ENCODE measurements at regions not wholly inside any gene's neighbourhood (a gene's known extent, or its start where the extent isn't known, plus 50 kb on each side); places are given as distances from the start of the nearest gene placed in this dataset.

DNA sequence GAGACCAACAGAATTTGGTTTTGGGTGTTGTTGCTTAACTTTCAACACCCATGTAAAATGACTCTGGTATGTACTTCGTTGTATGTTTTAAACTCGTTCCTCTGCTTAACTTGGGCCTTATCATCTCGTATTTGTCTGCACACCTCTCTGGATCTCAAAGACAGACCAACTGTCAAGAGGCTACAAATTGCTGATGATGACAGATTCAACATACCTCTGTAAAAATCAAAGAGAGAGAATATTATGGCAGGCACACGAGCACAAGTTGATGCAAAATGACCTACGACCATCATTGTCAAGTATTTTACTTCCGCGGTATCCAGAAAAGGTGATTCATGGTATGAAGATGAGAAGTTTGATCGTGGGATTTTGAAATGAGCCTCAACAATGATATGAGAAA, 132.1 kb upstream of the ARGLU1 start:
- no peak for ATAC-seq
- TF ChIP-seq CSDC2 (CRISPR knock-in tag; IDR thresholded peaks at IDR 0.05) (no peak), ZFP30 (CRISPR knock-in tag; IDR thresholded peaks at IDR 0.05) (no peak), GLIS3 (CRISPR knock-in tag; IDR thresholded peaks at IDR 0.05) (no peak), TOX (CRISPR knock-in tag; IDR thresholded peaks at IDR 0.05; ENCODE audit: borderline replicate concordance) (no peak), PPARA (CRISPR knock-in tag; IDR thresholded peaks at IDR 0.05; ENCODE audit: borderline replicate concordance) (no peak), ZNF70 (CRISPR knock-in tag; IDR thresholded peaks at IDR 0.05) (no peak), ZFP3 (CRISPR knock-in tag; IDR thresholded peaks at IDR 0.05) (no peak), SNAI2 (CRISPR knock-in tag; IDR thresholded peaks at IDR 0.05) (no peak), TCF4 (CRISPR knock-in tag; IDR thresholded peaks at IDR 0.05; ENCODE audit: borderline replicate concordance) (no peak), ISL1 (CRISPR knock-in tag; IDR thresholded peaks at IDR 0.05) (no peak), ARNTL (CRISPR knock-in tag; IDR thresholded peaks at IDR 0.05; ENCODE audit: borderline replicate concordance, low read depth) (no peak), ZNF565 (CRISPR knock-in tag; conservative IDR thresholded peaks at IDR 0.05; ENCODE audit: low read depth) (no peak), BACH2 (CRISPR knock-in tag; IDR thresholded peaks at IDR 0.05; ENCODE audit: borderline replicate concordance) (no peak)
- TF ChIP-seq, protein P1, sequence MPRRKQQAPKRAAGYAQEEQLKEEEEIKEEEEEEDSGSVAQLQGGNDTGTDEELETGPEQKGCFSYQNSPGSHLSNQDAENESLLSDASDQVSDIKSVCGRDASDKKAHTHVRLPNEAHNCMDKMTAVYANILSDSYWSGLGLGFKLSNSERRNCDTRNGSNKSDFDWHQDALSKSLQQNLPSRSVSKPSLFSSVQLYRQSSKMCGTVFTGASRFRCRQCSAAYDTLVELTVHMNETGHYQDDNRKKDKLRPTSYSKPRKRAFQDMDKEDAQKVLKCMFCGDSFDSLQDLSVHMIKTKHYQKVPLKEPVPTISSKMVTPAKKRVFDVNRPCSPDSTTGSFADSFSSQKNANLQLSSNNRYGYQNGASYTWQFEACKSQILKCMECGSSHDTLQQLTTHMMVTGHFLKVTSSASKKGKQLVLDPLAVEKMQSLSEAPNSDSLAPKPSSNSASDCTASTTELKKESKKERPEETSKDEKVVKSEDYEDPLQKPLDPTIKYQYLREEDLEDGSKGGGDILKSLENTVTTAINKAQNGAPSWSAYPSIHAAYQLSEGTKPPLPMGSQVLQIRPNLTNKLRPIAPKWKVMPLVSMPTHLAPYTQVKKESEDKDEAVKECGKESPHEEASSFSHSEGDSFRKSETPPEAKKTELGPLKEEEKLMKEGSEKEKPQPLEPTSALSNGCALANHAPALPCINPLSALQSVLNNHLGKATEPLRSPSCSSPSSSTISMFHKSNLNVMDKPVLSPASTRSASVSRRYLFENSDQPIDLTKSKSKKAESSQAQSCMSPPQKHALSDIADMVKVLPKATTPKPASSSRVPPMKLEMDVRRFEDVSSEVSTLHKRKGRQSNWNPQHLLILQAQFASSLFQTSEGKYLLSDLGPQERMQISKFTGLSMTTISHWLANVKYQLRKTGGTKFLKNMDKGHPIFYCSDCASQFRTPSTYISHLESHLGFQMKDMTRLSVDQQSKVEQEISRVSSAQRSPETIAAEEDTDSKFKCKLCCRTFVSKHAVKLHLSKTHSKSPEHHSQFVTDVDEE (CRISPR knock-in tag; IDR thresholded peaks at IDR 0.05) = no peak
- TF ChIP-seq, protein P2, sequence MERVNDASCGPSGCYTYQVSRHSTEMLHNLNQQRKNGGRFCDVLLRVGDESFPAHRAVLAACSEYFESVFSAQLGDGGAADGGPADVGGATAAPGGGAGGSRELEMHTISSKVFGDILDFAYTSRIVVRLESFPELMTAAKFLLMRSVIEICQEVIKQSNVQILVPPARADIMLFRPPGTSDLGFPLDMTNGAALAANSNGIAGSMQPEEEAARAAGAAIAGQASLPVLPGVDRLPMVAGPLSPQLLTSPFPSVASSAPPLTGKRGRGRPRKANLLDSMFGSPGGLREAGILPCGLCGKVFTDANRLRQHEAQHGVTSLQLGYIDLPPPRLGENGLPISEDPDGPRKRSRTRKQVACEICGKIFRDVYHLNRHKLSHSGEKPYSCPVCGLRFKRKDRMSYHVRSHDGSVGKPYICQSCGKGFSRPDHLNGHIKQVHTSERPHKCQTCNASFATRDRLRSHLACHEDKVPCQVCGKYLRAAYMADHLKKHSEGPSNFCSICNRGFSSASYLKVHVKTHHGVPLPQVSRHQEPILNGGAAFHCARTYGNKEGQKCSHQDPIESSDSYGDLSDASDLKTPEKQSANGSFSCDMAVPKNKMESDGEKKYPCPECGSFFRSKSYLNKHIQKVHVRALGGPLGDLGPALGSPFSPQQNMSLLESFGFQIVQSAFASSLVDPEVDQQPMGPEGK (CRISPR knock-in tag; IDR thresholded peaks at IDR 0.05; ENCODE audit: borderline replicate concordance) = no peak

DNA sequence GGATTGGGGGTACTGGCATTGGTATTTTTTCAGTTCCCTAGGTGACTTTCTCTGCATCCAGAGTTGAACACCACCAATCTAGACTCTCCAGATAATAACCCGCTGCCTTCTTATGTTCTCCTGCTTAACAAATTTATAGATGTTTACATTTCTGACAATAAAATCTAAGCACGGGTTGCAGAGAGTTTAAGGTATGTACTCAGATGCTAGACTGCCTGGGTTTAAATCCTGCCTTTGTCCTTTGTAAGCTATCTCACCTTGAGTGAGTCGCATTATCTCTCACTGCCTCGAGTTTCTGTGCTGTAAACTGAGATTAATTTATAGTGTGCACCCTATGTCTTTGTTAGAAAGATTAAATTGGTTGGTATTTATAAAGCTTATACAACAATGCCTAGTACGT, 131.4 kb upstream of the ARGLU1 start:
- TF ChIP-seq, protein P3, sequence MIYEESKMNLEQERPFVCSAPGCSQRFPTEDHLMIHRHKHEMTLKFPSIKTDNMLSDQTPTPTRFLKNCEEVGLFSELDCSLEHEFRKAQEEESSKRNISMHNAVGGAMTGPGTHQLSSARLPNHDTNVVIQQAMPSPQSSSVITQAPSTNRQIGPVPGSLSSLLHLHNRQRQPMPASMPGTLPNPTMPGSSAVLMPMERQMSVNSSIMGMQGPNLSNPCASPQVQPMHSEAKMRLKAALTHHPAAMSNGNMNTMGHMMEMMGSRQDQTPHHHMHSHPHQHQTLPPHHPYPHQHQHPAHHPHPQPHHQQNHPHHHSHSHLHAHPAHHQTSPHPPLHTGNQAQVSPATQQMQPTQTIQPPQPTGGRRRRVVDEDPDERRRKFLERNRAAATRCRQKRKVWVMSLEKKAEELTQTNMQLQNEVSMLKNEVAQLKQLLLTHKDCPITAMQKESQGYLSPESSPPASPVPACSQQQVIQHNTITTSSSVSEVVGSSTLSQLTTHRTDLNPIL (CRISPR knock-in tag; IDR thresholded peaks at IDR 0.05; ENCODE audit: low read depth) = no peak
- TF ChIP-seq ZFP3 (CRISPR knock-in tag; IDR thresholded peaks at IDR 0.05) (no peak), TCF4 (CRISPR knock-in tag; IDR thresholded peaks at IDR 0.05; ENCODE audit: borderline replicate concordance) (no peak)
- no peak for ATAC-seq

DNA sequence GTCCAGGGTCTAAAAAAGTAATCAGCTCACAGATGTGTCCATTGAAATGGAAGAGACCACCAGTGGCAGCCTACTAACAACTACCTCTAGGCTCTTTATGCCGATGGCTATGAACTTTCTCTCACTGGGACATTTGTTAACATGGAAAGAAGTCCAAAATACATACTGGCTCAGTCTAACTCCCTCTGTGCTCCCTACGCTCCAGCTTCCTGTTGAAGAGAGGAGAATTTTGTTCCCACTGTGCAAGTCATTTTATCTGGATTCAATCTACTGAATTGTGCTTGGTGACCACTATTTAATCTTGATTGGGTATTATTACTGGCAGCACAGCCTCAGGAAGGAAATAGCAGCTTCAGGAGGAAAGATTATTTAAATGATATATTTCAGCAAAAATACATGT, 128.8 kb upstream of the ARGLU1 start:
- TF ChIP-seq, protein P4, sequence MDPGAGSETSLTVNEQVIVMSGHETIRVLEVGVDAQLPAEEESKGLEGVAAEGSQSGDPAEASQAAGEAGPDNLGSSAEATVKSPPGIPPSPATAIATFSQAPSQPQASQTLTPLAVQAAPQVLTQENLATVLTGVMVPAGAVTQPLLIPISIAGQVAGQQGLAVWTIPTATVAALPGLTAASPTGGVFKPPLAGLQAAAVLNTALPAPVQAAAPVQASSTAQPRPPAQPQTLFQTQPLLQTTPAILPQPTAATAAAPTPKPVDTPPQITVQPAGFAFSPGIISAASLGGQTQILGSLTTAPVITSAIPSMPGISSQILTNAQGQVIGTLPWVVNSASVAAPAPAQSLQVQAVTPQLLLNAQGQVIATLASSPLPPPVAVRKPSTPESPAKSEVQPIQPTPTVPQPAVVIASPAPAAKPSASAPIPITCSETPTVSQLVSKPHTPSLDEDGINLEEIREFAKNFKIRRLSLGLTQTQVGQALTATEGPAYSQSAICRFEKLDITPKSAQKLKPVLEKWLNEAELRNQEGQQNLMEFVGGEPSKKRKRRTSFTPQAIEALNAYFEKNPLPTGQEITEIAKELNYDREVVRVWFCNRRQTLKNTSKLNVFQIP (CRISPR knock-in tag; IDR thresholded peaks at IDR 0.05; ENCODE audit: borderline replicate concordance, low read depth) = no peak
- TF ChIP-seq ISL1 (CRISPR knock-in tag; IDR thresholded peaks at IDR 0.05) (no peak), ZNF565 (CRISPR knock-in tag; conservative IDR thresholded peaks at IDR 0.05; ENCODE audit: low read depth) (no peak)
- TF ChIP-seq, protein P3 (CRISPR knock-in tag; IDR thresholded peaks at IDR 0.05; ENCODE audit: low read depth) = no peak
- ATAC-seq = no peak

DNA sequence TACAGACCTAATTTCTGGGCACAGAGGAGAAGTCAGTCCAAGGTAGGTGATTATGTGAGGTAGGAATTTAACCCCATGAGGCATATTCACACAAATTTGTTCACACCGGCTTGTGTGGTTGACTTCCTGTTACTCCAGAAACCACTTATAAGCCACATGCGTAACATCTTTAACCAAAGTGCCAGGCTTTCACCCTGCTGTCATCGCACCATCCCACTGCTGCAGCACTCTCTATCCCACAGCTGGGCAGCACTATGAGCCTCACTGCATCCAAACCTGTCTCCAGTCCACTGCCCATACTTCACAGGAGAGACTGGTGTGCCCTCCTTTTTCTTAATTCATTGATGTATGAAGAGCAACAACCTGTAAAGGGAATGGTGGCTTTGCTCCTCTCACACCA, 128.2 kb upstream of the ARGLU1 start:
- no peak for ATAC-seq
- TF ChIP-seq, protein P2 (CRISPR knock-in tag; IDR thresholded peaks at IDR 0.05; ENCODE audit: borderline replicate concordance) = no peak
- TF ChIP-seq, protein P4 (CRISPR knock-in tag; IDR thresholded peaks at IDR 0.05; ENCODE audit: borderline replicate concordance, low read depth) = no peak
- TF ChIP-seq BACH2 (CRISPR knock-in tag; IDR thresholded peaks at IDR 0.05; ENCODE audit: borderline replicate concordance) (no peak), OSR1 (CRISPR knock-in tag; IDR thresholded peaks at IDR 0.05) (no peak), SNAI2 (CRISPR knock-in tag; IDR thresholded peaks at IDR 0.05) (no peak), ZNF565 (CRISPR knock-in tag; conservative IDR thresholded peaks at IDR 0.05; ENCODE audit: low read depth) (no peak), ZNF70 (CRISPR knock-in tag; IDR thresholded peaks at IDR 0.05) (no peak), ZNF8 (CRISPR knock-in tag; IDR thresholded peaks at IDR 0.05) (no peak), TOX (CRISPR knock-in tag; IDR thresholded peaks at IDR 0.05; ENCODE audit: borderline replicate concordance) (no peak)
- TF ChIP-seq, protein P1 (CRISPR knock-in tag; IDR thresholded peaks at IDR 0.05) = no peak
